ENCODE measurements at regions not wholly inside any gene's neighbourhood (a gene's known extent, or its start where the extent isn't known, plus 50 kb on each side); places are given as distances from the start of the nearest gene placed in this dataset.

- TF ChIP-seq GATA3 (IDR thresholded peaks at IDR 0.05; ENCODE audit: low read depth, low read length), result no peak
- TF ChIP-seq GATA2 (IDR thresholded peaks at IDR 0.05; ENCODE audit: low read depth, low read length), result no peak
Observed at GRCh38 chr15:45762726-45763125, 127.9 kb downstream of the SQOR start.
